ENCODE measurements at regions not wholly inside any gene's neighbourhood (a gene's known extent, or its start where the extent isn't known, plus 50 kb on each side); places are given as distances from the start of the nearest gene placed in this dataset.
"Not testable (repeated sequence)": the region's sequence is repeated elsewhere in the genome, so short reads cannot be mapped to it uniquely, and the experiment has no call there.

DNA sequence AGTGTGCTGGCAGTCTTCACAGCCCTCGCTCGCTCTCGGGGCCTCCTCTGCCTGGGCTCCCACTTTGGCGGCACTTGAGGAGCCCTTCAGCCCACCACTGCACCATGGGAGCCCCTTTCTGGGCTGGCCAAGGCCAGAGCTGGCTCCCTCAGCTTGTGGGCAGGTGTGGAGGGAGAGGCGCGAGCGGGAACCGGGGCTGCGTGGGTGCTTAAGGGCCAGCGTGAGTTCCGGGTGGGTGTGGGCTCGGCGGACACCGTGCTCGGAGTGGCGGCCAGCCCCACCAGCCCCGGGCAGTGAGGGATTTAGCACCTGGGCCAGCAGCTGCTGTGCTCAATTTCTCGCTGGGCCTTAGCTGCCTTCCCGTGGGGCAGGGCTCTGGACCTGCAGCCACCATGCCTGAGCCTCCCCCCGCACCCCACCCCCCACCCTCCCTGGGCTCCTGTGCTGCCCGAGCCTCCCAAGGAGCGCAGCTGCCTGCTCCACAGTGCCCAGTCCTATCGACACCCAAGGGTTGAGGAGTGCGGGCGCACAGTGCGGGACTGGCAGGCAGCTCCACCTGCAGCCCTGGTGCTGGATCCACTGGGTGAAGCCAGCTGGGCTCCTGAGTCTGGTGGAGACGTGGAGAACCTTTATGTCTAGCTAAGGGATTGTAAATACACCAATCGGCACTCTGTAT, 684.4 kb upstream of the GOLIM4 start:
- not testable (repeated sequence) for DNase-seq (ENCODE audit: low spot score)

- no peak for DNase-seq (ENCODE audit: low spot score)
Observed at GRCh38 chr3:168753724-168754123, 658.0 kb upstream of the GOLIM4 start.

GRCh38 chr3:168752339-168752738, 656.6 kb upstream of the GOLIM4 start:
- DNase-seq (ENCODE audit: low spot score) = no peak

DNA sequence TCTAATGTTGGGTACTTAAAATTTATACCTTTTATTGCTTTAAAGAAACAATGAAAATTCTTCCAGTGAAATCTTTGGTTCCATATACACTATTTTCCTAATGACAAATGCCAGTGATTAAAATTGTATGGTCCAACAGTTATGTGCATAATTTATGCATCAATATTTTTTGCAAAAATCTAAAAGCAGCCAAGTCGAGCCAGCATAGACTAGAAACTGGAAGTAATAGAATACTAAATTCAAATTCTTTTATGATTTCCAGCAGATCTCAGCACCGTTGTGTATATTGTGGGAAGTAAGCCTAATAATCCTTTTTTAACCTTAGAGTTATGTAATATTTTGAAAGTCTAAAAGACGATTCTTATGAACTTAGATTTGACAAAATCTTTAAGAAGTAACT, 652.0 kb upstream of the GOLIM4 start:
- DNase-seq (ENCODE audit: low spot score) = no peak

DNA sequence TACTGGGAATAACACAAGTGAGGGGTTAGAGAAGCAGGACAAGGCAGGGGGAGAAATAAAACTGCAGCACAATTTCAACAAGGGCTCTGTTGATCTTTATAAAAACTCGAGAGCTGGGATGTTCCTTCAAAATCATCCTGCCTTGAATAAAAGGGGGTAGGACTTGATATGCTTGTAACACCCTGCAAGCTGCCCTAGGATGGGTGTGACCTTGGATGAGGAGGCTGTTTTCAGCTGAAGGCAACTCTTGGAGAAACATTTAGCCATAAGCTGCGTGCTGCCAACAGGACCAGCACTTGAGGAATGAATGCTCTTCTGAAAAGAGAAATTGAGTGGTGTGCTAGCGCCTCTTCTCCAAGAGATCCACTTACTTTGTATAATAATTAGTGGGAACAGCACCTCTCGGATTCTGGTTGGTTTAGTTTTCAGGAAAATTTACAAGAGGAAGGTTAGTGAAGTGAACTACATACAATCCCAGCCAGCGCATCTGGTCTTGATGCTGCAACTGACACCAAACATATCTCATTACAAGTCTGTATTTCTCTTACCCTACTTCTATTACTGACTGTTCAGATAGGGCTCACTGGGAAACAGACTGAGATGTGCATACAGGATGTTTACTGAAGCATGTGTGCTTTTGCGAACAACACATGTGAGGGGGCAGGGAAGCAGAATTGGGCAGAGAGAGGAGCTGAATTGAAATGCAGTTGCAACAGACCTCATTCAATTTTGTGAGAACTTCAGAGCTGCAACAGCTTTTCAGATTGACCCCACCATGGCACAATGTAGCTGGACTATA, 643.0 kb upstream of the GOLIM4 start:
- DNase-seq (ENCODE audit: low spot score) = no peak

GRCh38 chr3:168736202-168736601, 640.5 kb upstream of the GOLIM4 start:
- no peak for DNase-seq (ENCODE audit: low spot score)

DNA sequence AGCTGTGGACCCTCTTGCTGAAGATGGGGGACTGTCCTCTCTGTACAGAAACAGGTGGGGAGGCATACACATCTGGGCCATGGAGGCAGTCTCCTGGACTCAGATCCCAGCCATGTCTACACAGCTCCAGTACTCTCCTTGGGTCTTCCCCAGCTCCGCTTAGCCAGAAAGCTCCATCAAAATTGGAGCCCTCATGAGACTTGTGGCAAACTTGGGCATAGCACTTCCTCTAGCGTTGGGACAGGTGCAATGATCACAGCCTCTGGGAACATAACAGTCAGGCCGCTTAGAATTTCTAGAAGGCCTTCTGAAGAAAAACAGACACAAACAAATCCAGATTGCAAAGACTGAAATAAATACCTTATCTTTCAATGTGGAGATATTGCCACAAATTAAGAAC, 634.3 kb upstream of the GOLIM4 start:
- no peak for DNase-seq (ENCODE audit: low spot score)

GRCh38 chr3:168722091-168722490, 626.4 kb upstream of the GOLIM4 start:
- DNase-seq (ENCODE audit: low spot score) = no peak

DNA sequence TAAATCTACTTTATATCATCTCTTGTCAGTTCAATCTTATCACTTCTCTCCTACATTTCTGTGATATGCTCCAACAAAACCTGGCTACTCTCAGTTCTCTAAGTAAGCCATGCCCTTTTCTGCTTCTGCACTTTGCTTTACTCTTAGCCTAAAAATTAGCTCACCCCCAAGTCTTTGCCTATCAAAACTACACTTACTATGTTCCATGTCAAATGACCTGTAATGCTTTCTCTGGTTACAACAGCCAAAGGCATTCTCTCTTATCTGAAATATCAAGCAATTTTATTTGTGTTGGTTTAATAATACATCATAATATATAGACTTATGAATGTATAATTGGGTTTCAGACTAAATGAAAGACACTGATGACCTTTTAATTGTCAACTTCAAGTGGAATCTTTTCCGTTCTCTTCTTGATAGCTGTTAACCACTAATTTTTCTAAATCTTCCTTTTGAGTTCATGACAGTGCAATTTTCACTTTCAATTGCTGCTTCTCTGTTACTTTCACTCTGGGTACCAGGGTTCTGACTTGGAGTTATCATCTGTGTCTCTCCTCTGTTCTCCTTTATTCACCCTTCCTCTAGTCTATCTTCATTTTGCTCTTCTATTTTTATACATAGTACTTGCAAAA, 619.0 kb upstream of the GOLIM4 start:
- DNase-seq (ENCODE audit: low spot score) = no peak

DNA sequence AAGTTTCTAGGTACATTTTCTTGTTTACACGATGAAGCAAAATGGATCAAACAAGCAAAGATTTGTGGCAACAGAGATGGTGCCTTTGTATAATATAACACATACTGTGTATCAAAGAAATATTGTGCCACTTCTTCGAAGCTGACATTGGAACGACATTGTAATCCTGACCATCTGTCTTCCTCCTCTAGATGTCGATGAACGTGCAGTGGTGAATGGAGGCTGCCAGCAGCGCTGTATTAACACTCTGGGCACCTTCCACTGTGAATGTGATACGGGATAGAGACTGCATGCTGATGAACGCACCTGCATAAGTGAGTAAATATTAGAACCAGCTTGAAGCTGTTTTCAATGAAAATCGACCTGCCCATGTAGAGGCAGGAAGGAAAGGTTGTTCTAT, 613.3 kb upstream of the GOLIM4 start:
- no peak for DNase-seq (ENCODE audit: low spot score)

GRCh38 chr3:168707900-168708299, 612.2 kb upstream of the GOLIM4 start:
- no peak for DNase-seq (ENCODE audit: low spot score)

- DNase-seq (ENCODE audit: low spot score) = no peak
Observed at GRCh38 chr3:168705412-168705811, 609.7 kb upstream of the GOLIM4 start.

DNA sequence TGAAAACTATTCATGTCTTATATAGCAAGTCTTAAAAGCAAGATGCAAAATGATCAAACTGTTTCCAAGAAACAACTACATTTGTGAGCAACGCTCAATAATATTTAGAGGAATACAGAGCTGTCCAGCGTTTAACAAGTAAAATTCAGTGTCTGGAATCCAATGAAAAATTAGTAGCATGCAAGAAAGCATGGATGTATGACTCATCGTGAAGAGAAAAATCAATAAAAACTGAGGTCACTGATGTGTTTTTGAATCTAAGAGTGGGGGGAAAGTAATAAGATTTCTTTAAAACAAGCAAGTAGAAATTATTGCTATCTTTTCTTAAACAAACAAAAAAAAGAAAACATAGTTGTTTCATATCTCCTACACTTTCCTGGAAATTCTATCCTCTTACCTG, 600.3 kb upstream of the GOLIM4 start:
- DNase-seq (ENCODE audit: low spot score) = no peak

DNA sequence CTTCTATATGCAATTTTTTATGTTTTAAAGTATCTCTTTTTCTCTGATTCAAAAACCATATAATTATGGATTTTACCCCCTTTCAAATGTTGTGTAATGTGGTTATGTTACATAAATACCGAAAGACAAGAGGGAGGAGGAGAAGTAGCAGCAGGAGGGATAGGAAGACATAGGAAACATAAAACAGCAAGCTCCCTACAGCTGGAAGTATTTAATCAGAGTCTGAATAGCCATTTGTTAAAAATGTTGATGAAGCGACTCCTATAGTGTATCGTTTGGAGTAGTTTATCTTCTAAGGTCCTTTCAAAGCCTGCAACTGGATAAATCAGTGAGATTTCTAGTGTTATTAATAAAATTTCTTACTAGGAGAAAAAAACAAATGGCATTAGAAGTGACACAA, 598.1 kb upstream of the GOLIM4 start:
- DNase-seq (ENCODE audit: low spot score) = no peak

DNA sequence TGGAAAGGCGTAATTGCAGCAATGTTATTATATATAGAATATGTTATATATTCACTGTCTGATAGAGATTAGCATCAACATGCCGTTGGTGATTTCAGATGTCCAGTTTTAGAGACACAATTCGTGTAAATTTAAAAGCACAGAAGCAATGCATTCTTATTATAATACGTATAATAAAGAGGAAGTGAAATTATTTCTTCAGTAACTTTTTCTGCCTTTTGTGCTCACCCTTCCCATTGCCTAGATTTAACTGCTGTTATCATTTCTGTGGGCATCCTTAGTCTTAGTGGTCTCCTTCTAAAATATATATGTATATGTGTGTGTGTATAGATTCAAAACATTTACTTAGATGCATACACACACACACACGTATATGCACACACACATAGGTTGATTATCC, 592.5 kb upstream of the GOLIM4 start:
- DNase-seq (ENCODE audit: low spot score) = no peak

DNA sequence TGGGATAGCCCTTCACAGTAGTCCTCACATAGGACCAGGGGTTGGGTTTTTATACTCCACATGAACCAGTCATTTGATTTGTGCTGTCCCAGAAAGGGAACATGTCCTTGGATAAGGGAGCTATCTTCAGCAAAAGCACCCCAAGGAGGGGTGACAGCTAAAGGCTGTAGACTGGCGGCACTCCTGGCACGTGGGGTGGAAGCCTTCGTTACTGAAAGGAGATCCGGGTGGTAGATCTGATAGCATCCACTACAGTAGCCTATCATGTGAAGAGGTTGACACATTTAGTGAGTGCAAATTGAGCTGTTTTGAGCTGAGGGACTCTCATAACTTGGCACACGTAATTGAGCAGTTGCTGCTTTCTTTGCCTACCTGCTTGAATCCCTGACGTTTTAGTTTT, 588.8 kb upstream of the GOLIM4 start:
- DNase-seq (ENCODE audit: low spot score) = no peak

- DNase-seq (ENCODE audit: low spot score) = no peak
Observed at GRCh38 chr3:168678730-168679129, 583.0 kb upstream of the GOLIM4 start.

DNA sequence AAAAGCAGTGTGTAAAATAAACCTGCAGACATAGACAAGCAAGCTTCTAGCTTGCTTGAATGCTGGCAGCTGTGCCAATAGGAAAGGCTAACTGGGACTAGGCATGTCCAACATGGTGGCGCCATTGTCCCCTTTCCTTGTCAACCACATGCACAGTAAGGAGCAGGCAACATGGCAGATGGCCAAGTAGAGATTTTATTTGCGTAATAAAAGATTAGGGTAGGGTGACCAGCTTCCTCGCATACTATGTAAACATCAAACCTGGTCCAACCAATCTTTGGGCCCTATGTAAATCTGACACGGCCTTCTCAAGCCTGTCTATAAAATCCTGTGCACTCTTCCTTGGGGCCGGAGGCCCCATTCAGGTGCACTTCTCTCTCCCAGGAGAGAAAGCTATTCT, 575.4 kb upstream of the GOLIM4 start:
- no peak for DNase-seq (ENCODE audit: low spot score)

- not testable (repeated sequence) for DNase-seq (ENCODE audit: low spot score)
Observed at GRCh38 chr3:168660879-168661657, 565.3 kb upstream of the GOLIM4 start.

DNA sequence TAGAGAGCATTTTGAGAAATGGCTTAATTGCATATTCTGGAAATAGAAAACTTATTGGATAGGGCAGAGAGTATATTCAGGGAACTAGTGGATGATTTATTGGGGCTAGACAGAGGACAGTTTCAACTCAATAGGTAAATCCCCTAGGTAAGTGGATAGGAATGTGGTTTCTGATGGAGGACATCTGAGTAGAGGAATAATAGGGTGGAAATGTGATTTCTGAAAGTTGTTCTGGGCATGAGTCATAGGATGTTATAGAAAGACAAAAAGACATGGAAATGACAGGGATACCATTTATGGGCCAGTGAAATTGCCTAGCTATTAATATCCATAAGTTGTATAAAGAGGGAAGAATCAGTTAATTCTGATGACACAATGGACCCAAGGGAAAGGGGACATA, 563.3 kb upstream of the GOLIM4 start:
- no peak for DNase-seq (ENCODE audit: low spot score)

GRCh38 chr3:168655611-168656010, 559.9 kb upstream of the GOLIM4 start:
- no peak for DNase-seq (ENCODE audit: low spot score)

GRCh38 chr3:168654700-168655099, 559.0 kb upstream of the GOLIM4 start:
- DNase-seq (ENCODE audit: low spot score) = no peak

DNA sequence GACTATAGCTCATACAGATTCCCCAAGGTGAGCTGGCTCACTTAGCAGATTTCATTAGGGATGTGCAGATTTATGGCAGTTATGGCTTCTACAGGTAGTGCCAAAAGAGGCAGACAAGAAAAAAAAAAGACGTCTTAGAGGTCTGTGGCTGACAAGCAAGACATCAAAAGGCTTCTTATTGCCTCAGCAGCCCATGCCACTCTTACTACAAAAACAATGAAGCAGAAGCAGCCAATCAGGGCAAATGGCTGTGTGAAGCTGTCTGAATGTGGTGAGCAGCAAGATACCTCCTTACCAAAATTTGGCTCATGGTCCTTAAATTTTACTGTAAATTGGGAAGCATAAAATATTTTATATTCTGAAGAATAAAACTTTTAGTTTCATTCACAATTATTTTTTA, 557.5 kb upstream of the GOLIM4 start:
- DNase-seq (ENCODE audit: low spot score) = no peak
